ENCODE measurements at regions not wholly inside any gene's neighbourhood (a gene's known extent, or its start where the extent isn't known, plus 50 kb on each side); places are given as distances from the start of the nearest gene placed in this dataset.

GRCh38 chr11:19352771-19353160 lies 112.0 kb upstream of the E2F8 start:
- ChIA-PET CTCF (no interaction called here), POLR2A (no interaction called here)
- Histone ChIP-seq H3K27me3 (replicated peaks; ENCODE audit: control insufficient read depth, insufficient read depth, low read length) (no peaks in the 10 kb centered on the region), H3K4me3 (ENCODE audit: low read depth, low read length) (no peak overlapping the region), H3K4me1 (peaks cover 13% of the 10 kb centered on the region), H3K36me3 (ENCODE audit: control insufficient read depth, insufficient read depth, low read length) (no peaks in the 10 kb centered on the region), H3K9me3 (no peaks in the 10 kb centered on the region)
- Mint-ChIP-seq H3K36me3 (ENCODE audit: insufficient read depth, unreplicated experiment) (no peaks in the 10 kb centered on the region), H3K4me3 (ENCODE audit: unreplicated experiment) (no peak overlapping the region), H3K9me3 (ENCODE audit: unreplicated experiment) (no peaks in the 10 kb centered on the region), H3K27ac (ENCODE audit: unreplicated experiment) (no peak overlapping the region), H3K27me3 (ENCODE audit: insufficient read depth, unreplicated experiment) (no peaks in the 10 kb centered on the region), H3K4me1 (ENCODE audit: low read depth, unreplicated experiment) (peaks cover 7% of the 10 kb centered on the region)
- TF ChIP-seq, protein P1, sequence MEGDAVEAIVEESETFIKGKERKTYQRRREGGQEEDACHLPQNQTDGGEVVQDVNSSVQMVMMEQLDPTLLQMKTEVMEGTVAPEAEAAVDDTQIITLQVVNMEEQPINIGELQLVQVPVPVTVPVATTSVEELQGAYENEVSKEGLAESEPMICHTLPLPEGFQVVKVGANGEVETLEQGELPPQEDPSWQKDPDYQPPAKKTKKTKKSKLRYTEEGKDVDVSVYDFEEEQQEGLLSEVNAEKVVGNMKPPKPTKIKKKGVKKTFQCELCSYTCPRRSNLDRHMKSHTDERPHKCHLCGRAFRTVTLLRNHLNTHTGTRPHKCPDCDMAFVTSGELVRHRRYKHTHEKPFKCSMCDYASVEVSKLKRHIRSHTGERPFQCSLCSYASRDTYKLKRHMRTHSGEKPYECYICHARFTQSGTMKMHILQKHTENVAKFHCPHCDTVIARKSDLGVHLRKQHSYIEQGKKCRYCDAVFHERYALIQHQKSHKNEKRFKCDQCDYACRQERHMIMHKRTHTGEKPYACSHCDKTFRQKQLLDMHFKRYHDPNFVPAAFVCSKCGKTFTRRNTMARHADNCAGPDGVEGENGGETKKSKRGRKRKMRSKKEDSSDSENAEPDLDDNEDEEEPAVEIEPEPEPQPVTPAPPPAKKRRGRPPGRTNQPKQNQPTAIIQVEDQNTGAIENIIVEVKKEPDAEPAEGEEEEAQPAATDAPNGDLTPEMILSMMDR (IDR thresholded peaks at IDR 0.05; ENCODE audit: insufficient read depth in 1 of 2, low read depth in 1 of 2, low read length in 1 of 2, severe bottlenecking in 1 of 2, unreplicated experiment in 1 of 2) = no peak
- BruUV-seq (replicated peaks) = no TSS peak
- no peak for DNase-seq
- intact Hi-C loops (cut with micrococcal nuclease; ENCODE audit: unreplicated experiment) = loop anchor here (2.0 kb wide), 1 partner anchor 18 kb away; no protein-coding TSS in a partner anchor

DNA sequence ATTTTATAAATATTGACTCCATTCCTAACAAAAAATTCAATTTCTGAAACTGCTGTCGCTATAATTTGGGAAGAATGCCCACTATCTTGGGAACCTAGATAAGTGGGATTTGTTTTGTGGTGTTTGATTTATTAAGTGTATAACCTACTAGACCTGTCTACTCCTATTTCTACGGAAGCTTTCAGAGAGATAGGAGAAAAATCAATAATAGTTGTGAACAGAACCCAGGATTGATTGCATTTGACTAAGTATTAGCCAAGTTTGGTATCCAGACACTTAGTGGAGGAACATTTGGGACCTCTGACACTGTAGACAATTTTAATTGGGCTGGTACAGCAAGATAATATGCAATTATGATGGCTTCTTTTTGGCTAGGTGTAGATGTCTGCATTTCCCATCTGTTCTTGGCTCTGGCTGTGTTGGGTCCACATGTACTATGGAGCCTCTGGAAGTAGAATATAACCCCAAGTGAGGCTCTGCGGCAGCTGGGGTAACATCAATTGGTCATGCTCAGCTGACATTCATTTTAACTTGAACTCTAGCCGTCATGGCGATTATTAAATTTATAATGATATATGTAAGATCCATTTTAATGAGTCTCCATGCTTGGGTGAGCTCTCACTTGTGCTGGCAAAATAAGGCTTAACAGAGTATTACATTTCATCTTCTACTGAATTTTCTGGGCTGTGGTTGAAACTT lies 111.5 kb upstream of the E2F8 start:
- intact Hi-C loops (cut with micrococcal nuclease; ENCODE audit: unreplicated experiment) = loop anchor here (2.0 kb wide), 1 partner anchor 19 kb away; no protein-coding TSS in a partner anchor
- H3K4me1 Mint-ChIP-seq (ENCODE audit: low read depth, unreplicated experiment) = peaks cover 7% of the 10 kb centered on the region
- Histone ChIP-seq H3K4me1 (peaks cover 13% of the 10 kb centered on the region), H3K9me3 (no peaks in the 10 kb centered on the region), H3K4me3 (ENCODE audit: low read depth, low read length) (no peak overlapping the region), H3K36me3 (ENCODE audit: control insufficient read depth, insufficient read depth, low read length) (no peaks in the 10 kb centered on the region), H3K27me3 (replicated peaks; ENCODE audit: control insufficient read depth, insufficient read depth, low read length) (no peaks in the 10 kb centered on the region)
- TF ChIP-seq, protein P1 (IDR thresholded peaks at IDR 0.05; ENCODE audit: insufficient read depth in 1 of 2, low read depth in 1 of 2, low read length in 1 of 2, severe bottlenecking in 1 of 2, unreplicated experiment in 1 of 2) = no peak
- BruUV-seq (replicated peaks) = no TSS peak
- no peaks in the 10 kb centered on the region for H3K36me3 Mint-ChIP-seq (ENCODE audit: insufficient read depth, unreplicated experiment)
- no peak overlapping the region for H3K4me3 Mint-ChIP-seq (ENCODE audit: unreplicated experiment)
- ChIA-PET CTCF (no interaction called here), POLR2A (no interaction called here)
- no peaks in the 10 kb centered on the region for H3K9me3 Mint-ChIP-seq (ENCODE audit: unreplicated experiment)
- no peaks in the 10 kb centered on the region for H3K27me3 Mint-ChIP-seq (ENCODE audit: insufficient read depth, unreplicated experiment)
- no peak for DNase-seq
- H3K27ac Mint-ChIP-seq (ENCODE audit: unreplicated experiment) = no peak overlapping the region

DNA sequence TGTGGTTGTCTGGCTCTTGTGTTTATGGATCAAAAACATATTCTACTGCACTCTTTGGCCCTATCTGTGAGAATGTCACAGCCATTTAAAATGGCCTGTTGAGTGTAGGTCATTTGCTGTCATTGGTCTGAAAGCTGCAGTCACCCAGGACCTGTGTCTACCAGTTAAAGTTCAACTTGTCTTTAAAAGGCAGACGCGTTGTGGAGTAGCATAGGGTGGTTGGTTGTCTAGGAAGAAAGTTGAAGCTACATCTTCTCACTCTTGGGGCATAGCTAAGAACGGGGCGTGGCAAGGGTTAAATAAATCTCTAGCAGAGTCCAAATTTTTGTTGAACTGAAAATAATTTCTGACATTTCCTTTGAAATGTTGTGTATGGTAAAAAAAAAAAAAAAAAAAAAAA lies 110.7 kb upstream of the E2F8 start:
- no peaks in the 10 kb centered on the region for H3K36me3 ChIP-seq (ENCODE audit: control insufficient read depth, insufficient read depth, low read length)
- H3K4me1 ChIP-seq = peaks cover 13% of the 10 kb centered on the region
- DNase-seq = no peak
- Mint-ChIP-seq H3K4me1 (ENCODE audit: low read depth, unreplicated experiment) (peaks cover 7% of the 10 kb centered on the region), H3K27ac (ENCODE audit: unreplicated experiment) (no peak overlapping the region), H3K27me3 (ENCODE audit: insufficient read depth, unreplicated experiment) (no peaks in the 10 kb centered on the region), H3K36me3 (ENCODE audit: insufficient read depth, unreplicated experiment) (no peaks in the 10 kb centered on the region), H3K4me3 (ENCODE audit: unreplicated experiment) (no peak overlapping the region), H3K9me3 (ENCODE audit: unreplicated experiment) (no peaks in the 10 kb centered on the region)
- H3K9me3 ChIP-seq = no peaks in the 10 kb centered on the region
- ChIA-PET POLR2A (interaction anchor here (0.7 kb wide), 1 partner anchor 91 kb away, joined by 19 read pairs; no protein-coding TSS in a partner anchor), CTCF (no interaction called here)
- TF ChIP-seq, protein P1 (IDR thresholded peaks at IDR 0.05; ENCODE audit: insufficient read depth in 1 of 2, low read depth in 1 of 2, low read length in 1 of 2, severe bottlenecking in 1 of 2, unreplicated experiment in 1 of 2) = no peak
- BruUV-seq (replicated peaks) = no TSS peak
- H3K27me3 ChIP-seq (replicated peaks; ENCODE audit: control insufficient read depth, insufficient read depth, low read length) = no peaks in the 10 kb centered on the region
- H3K4me3 ChIP-seq (ENCODE audit: low read depth, low read length) = no peak overlapping the region
- intact Hi-C loops (cut with micrococcal nuclease; ENCODE audit: unreplicated experiment) = no loop called here

All from Caco-2 (cell line).